ENCODE measurements at regions not wholly inside any gene's neighbourhood (a gene's known extent, or its start where the extent isn't known, plus 50 kb on each side); places are given as distances from the start of the nearest gene placed in this dataset.

- Histone ChIP-seq H3K36me3 (ENCODE audit: control insufficient read depth in 2 of 2, insufficient read depth in 2 of 2, low read length in 2 of 2) (no peaks in the 10 kb centered on the region), H3K9me3 (ENCODE audit: control insufficient read depth in 2 of 2, low read length in 2 of 2) (no peaks in the 10 kb centered on the region), H3K4me3 (ENCODE audit: low read length in 2 of 2) (no peak overlapping the region), H3K4me1 (ENCODE audit: control insufficient read depth, insufficient read depth, low read length) (peaks cover 2% of the 10 kb centered on the region), H3K27ac (ENCODE audit: low read length) (no peak overlapping the region), H3K9ac (ENCODE audit: low read length in 2 of 2) (no peak overlapping the region), H3K27me3 (ENCODE audit: control insufficient read depth in 1 of 2, insufficient read depth in 2 of 2, low read length in 2 of 2) (no peaks in the 10 kb centered on the region)
Observed at GRCh38 chr12:24073170-24073810, 123.8 kb upstream of the SOX5 start.

- no peak overlapping the region for H3K27ac ChIP-seq (ENCODE audit: low read length)
- no peak overlapping the region for H3K9ac ChIP-seq (ENCODE audit: low read length in 2 of 2)
- H3K4me1 ChIP-seq (ENCODE audit: control insufficient read depth, insufficient read depth, low read length), result peaks cover 2% of the 10 kb centered on the region
- no peaks in the 10 kb centered on the region for H3K27me3 ChIP-seq (ENCODE audit: control insufficient read depth in 1 of 2, insufficient read depth in 2 of 2, low read length in 2 of 2)
- no peak overlapping the region for H3K4me3 ChIP-seq (ENCODE audit: low read length in 2 of 2)
- H3K36me3 ChIP-seq (ENCODE audit: control insufficient read depth in 2 of 2, insufficient read depth in 2 of 2, low read length in 2 of 2), result no peaks in the 10 kb centered on the region
- H3K9me3 ChIP-seq (ENCODE audit: control insufficient read depth in 2 of 2, low read length in 2 of 2), result no peaks in the 10 kb centered on the region
Observed at GRCh38 chr12:24072302-24072701, 122.8 kb upstream of the SOX5 start.

- H3K36me3 ChIP-seq (ENCODE audit: control insufficient read depth in 2 of 2, insufficient read depth in 2 of 2, low read length in 2 of 2), result no peaks in the 10 kb centered on the region
- H3K27ac ChIP-seq (ENCODE audit: low read length), result no peak overlapping the region
- peaks cover 2% of the 10 kb centered on the region for H3K4me1 ChIP-seq (ENCODE audit: control insufficient read depth, insufficient read depth, low read length)
- no peaks in the 10 kb centered on the region for H3K9me3 ChIP-seq (ENCODE audit: control insufficient read depth in 2 of 2, low read length in 2 of 2)
- no peak overlapping the region for H3K4me3 ChIP-seq (ENCODE audit: low read length in 2 of 2)
- H3K9ac ChIP-seq (ENCODE audit: low read length in 2 of 2), result no peak overlapping the region
- H3K27me3 ChIP-seq (ENCODE audit: control insufficient read depth in 1 of 2, insufficient read depth in 2 of 2, low read length in 2 of 2), result no peaks in the 10 kb centered on the region
Observed at GRCh38 chr12:24071842-24072241, 122.4 kb upstream of the SOX5 start.

GRCh38 chr12:24069532-24070395 is 120.3 kb upstream of the SOX5 start:
- peaks cover 2% of the 10 kb centered on the region for H3K4me1 ChIP-seq (ENCODE audit: control insufficient read depth, insufficient read depth, low read length)

GRCh38 chr12:24066865-24067264 is 117.4 kb upstream of the SOX5 start:
- H3K9ac ChIP-seq (ENCODE audit: low read length in 2 of 2), result no peak overlapping the region

More at GRCh38 chr12:24069532-24070395, 120.3 kb upstream of the SOX5 start:
- Histone ChIP-seq H3K9me3 (ENCODE audit: control insufficient read depth in 2 of 2, low read length in 2 of 2) (no peaks in the 10 kb centered on the region), H3K27ac (ENCODE audit: low read length) (no peak overlapping the region), H3K36me3 (ENCODE audit: control insufficient read depth in 2 of 2, insufficient read depth in 2 of 2, low read length in 2 of 2) (no peaks in the 10 kb centered on the region), H3K9ac (ENCODE audit: low read length in 2 of 2) (no peak overlapping the region), H3K27me3 (ENCODE audit: control insufficient read depth in 1 of 2, insufficient read depth in 2 of 2, low read length in 2 of 2) (no peaks in the 10 kb centered on the region), H3K4me3 (ENCODE audit: low read length in 2 of 2) (no peak overlapping the region)

GRCh38 chr12:24066097-24066496 is 116.6 kb upstream of the SOX5 start:
- Histone ChIP-seq H3K9me3 (ENCODE audit: control insufficient read depth in 2 of 2, low read length in 2 of 2) (no peaks in the 10 kb centered on the region), H3K4me3 (ENCODE audit: low read length in 2 of 2) (no peak overlapping the region), H3K36me3 (ENCODE audit: control insufficient read depth in 2 of 2, insufficient read depth in 2 of 2, low read length in 2 of 2) (no peaks in the 10 kb centered on the region), H3K4me1 (ENCODE audit: control insufficient read depth, insufficient read depth, low read length) (peaks cover 2% of the 10 kb centered on the region), H3K27me3 (ENCODE audit: control insufficient read depth in 1 of 2, insufficient read depth in 2 of 2, low read length in 2 of 2) (no peaks in the 10 kb centered on the region), H3K9ac (ENCODE audit: low read length in 2 of 2) (no peak overlapping the region), H3K27ac (ENCODE audit: low read length) (no peak overlapping the region)

More at GRCh38 chr12:24066865-24067264, 117.4 kb upstream of the SOX5 start:
- Histone ChIP-seq H3K27me3 (ENCODE audit: control insufficient read depth in 1 of 2, insufficient read depth in 2 of 2, low read length in 2 of 2) (no peaks in the 10 kb centered on the region), H3K9me3 (ENCODE audit: control insufficient read depth in 2 of 2, low read length in 2 of 2) (no peaks in the 10 kb centered on the region), H3K4me3 (ENCODE audit: low read length in 2 of 2) (no peak overlapping the region), H3K27ac (ENCODE audit: low read length) (no peak overlapping the region), H3K4me1 (ENCODE audit: control insufficient read depth, insufficient read depth, low read length) (peaks cover 2% of the 10 kb centered on the region), H3K36me3 (ENCODE audit: control insufficient read depth in 2 of 2, insufficient read depth in 2 of 2, low read length in 2 of 2) (no peaks in the 10 kb centered on the region)

- Histone ChIP-seq H3K36me3 (ENCODE audit: control insufficient read depth in 2 of 2, insufficient read depth in 2 of 2, low read length in 2 of 2) (no peaks in the 10 kb centered on the region), H3K4me3 (ENCODE audit: low read length in 2 of 2) (no peak overlapping the region), H3K9me3 (ENCODE audit: control insufficient read depth in 2 of 2, low read length in 2 of 2) (no peaks in the 10 kb centered on the region), H3K4me1 (ENCODE audit: control insufficient read depth, insufficient read depth, low read length) (no peaks in the 10 kb centered on the region), H3K9ac (ENCODE audit: low read length in 2 of 2) (no peak overlapping the region), H3K27me3 (ENCODE audit: control insufficient read depth in 1 of 2, insufficient read depth in 2 of 2, low read length in 2 of 2) (no peaks in the 10 kb centered on the region), H3K27ac (ENCODE audit: low read length) (no peak overlapping the region)
Observed at GRCh38 chr12:24062642-24063245, 113.3 kb upstream of the SOX5 start.

- Histone ChIP-seq H3K4me3 (ENCODE audit: low read length in 2 of 2) (no peak overlapping the region), H3K36me3 (ENCODE audit: control insufficient read depth in 2 of 2, insufficient read depth in 2 of 2, low read length in 2 of 2) (no peaks in the 10 kb centered on the region), H3K27me3 (ENCODE audit: control insufficient read depth in 1 of 2, insufficient read depth in 2 of 2, low read length in 2 of 2) (no peaks in the 10 kb centered on the region), H3K9me3 (ENCODE audit: control insufficient read depth in 2 of 2, low read length in 2 of 2) (no peaks in the 10 kb centered on the region), H3K27ac (ENCODE audit: low read length) (no peak overlapping the region), H3K4me1 (ENCODE audit: control insufficient read depth, insufficient read depth, low read length) (no peaks in the 10 kb centered on the region), H3K9ac (ENCODE audit: low read length in 2 of 2) (no peak overlapping the region)
Observed at GRCh38 chr12:24060089-24060488, 110.6 kb upstream of the SOX5 start.

- H3K4me3 ChIP-seq (ENCODE audit: low read length in 2 of 2), result no peak overlapping the region
- H3K9me3 ChIP-seq (ENCODE audit: control insufficient read depth in 2 of 2, low read length in 2 of 2), result no peaks in the 10 kb centered on the region
- no peak overlapping the region for H3K9ac ChIP-seq (ENCODE audit: low read length in 2 of 2)
- no peaks in the 10 kb centered on the region for H3K36me3 ChIP-seq (ENCODE audit: control insufficient read depth in 2 of 2, insufficient read depth in 2 of 2, low read length in 2 of 2)
- no peaks in the 10 kb centered on the region for H3K4me1 ChIP-seq (ENCODE audit: control insufficient read depth, insufficient read depth, low read length)
- H3K27me3 ChIP-seq (ENCODE audit: control insufficient read depth in 1 of 2, insufficient read depth in 2 of 2, low read length in 2 of 2), result no peaks in the 10 kb centered on the region
- no peak overlapping the region for H3K27ac ChIP-seq (ENCODE audit: low read length)
Observed at GRCh38 chr12:24057920-24058476, 108.5 kb upstream of the SOX5 start.

GRCh38 chr12:24055747-24056146 is 106.3 kb upstream of the SOX5 start:
- Histone ChIP-seq H3K9me3 (ENCODE audit: control insufficient read depth in 2 of 2, low read length in 2 of 2) (no peaks in the 10 kb centered on the region), H3K27ac (ENCODE audit: low read length) (no peak overlapping the region), H3K4me1 (ENCODE audit: control insufficient read depth, insufficient read depth, low read length) (no peaks in the 10 kb centered on the region), H3K36me3 (ENCODE audit: control insufficient read depth in 2 of 2, insufficient read depth in 2 of 2, low read length in 2 of 2) (no peaks in the 10 kb centered on the region), H3K4me3 (ENCODE audit: low read length in 2 of 2) (no peak overlapping the region), H3K27me3 (ENCODE audit: control insufficient read depth in 1 of 2, insufficient read depth in 2 of 2, low read length in 2 of 2) (no peaks in the 10 kb centered on the region), H3K9ac (ENCODE audit: low read length in 2 of 2) (no peak overlapping the region)
